Ovary (tissue), 7 donors: ENCODE measurements at regions not wholly inside any gene's neighbourhood (a gene's known extent, or its start where the extent isn't known, plus 50 kb on each side); places are given as distances from the start of the nearest gene placed in this dataset.

Source experiments
- DNase-seq, 5 donors: peaks; one replicate each; pipeline ENCODE4 v3.0.0-alpha.2; 2019 to 2020
- H3K27ac ChIP-seq, 2 donors: fragments of 200-600 bp; one replicate each; pipeline versions ENCODE4 v1.5.1 to v1.8.0; 2019 to 2022
- H3K27me3 ChIP-seq: fragments of 200-600 bp; one replicate; pipeline ENCODE4 v1.8.0; 2022
- H3K36me3 ChIP-seq: fragments of 200-600 bp; sonication (generic); one replicate; pipeline ENCODE4 v1.5.1; 2019
- H3K4me1 ChIP-seq: one replicate; pipeline ENCODE4 v1.8.1; 2013; ENCODE audit warnings: mild to moderate bottlenecking, moderate library complexity; ENCODE audit not compliant: insufficient read depth
- H3K4me3 ChIP-seq: fragments of 200-600 bp; sonication (generic); one replicate; pipeline ENCODE4 v1.5.1; 2017
- H3K9me3 ChIP-seq, 2 donors: fragments of 200-600 bp in 1 of 2; sonication (generic) in 1 of 2; one replicate each; pipeline versions ENCODE4 v1.5.1 to v1.8.1; 2013 to 2019; ENCODE audit warnings: mild to moderate bottlenecking in 1 of 2, moderate library complexity in 1 of 2
- CTCF ChIP-seq, 3 donors: fragments of 450-650 bp in 2 of 3; fragments of 200-600 bp in 1 of 3; IDR thresholded peaks; one replicate each; pipeline versions ENCODE4 v1.5.1 to v1.8.0; 2016 to 2022; ENCODE audit warnings: antibody characterized with exemption in 3 of 3, mild to moderate bottlenecking in 1 of 3
- EP300 ChIP-seq: sonication (generic); formaldehyde crosslinking; IDR thresholded peaks from one replicate; pipeline ENCODE4 v1.6.1; 2017; ENCODE audit warnings: antibody characterized with exemption
- POLR2A ChIP-seq: fragments of 450-650 bp; IDR thresholded peaks from one replicate; pipeline ENCODE4 v1.6.1; 2017; ENCODE audit warnings: antibody characterized with exemption, mild to moderate bottlenecking, moderate library complexity
- WGBS, 3 donors: extraction: QIAGEN DNeasy Blood & Tissue Kit in 1 of 3; methylation state at CpG; one replicate each; pipeline versions ENCODE4 v1.1.5 to v1.1.7; 2013 to 2017; 5-methylcytosine and 5-hydroxymethylcytosine counted together
- intact Hi-C, 4 donors: fragments of 100-400 bp; cut with DNase I; formaldehyde crosslinking; loops; one replicate each; pipeline versions ENCODE4 v1.11.0 to v1.15.1; 2022 to 2023
- donor health status: DM: no; HTN: no; CAD: no; lungs with moderate emphysema.
- donor health status: DM: no; HTN: no; CAD: no.
- donor health status: Bipolar disorder and iron deficiency.
- donor health status: DM: no; HTN: no; CAD: no.
- donor health status: DM: yes; HTN: yes; CAD: no.

- no peak for TF ChIP-seq POLR2A
- no peak for TF ChIP-seq EP300
- no peak for TF ChIP-seq CTCF (IDR thresholded peaks at IDR 0.05)
- Histone ChIP-seq H3K27me3 (no peaks in the 10 kb centered on the region), H3K4me3 (no peak overlapping the region), H3K27ac (no peak overlapping the region), H3K4me1 (no peaks in the 10 kb centered on the region), H3K9me3 (no peaks in the 10 kb centered on the region), H3K36me3 (no peaks in the 10 kb centered on the region)
- intact Hi-C loops, result no loop called here
- WGBS, 3 donors, result 87 to 92% (median 92%) methylated on average over 4 of the region's 4 CpGs
- peak in 1 of 5 donors; percentile 10 for DNase-seq
Observed at GRCh38 chr16:86033971-86034370, 135.0 kb downstream of the IRF8 start.

- DNase-seq, result peak in 1 of 5 donors; percentile 6
- Histone ChIP-seq H3K4me1 (no peaks in the 10 kb centered on the region), H3K4me3 (no peak overlapping the region), H3K27ac (no peak overlapping the region), H3K36me3 (no peaks in the 10 kb centered on the region), H3K27me3 (no peaks in the 10 kb centered on the region), H3K9me3 (no peaks in the 10 kb centered on the region)
- TF ChIP-seq POLR2A (no peak), CTCF (IDR thresholded peaks at IDR 0.05) (no peak), EP300 (no peak)
- intact Hi-C loops, result no loop called here
- WGBS, 3 donors, result 78 to 82% (median 78%) methylated on average over 12 of the region's 12 CpGs
Observed at GRCh38 chr16:86034421-86034919, 135.5 kb downstream of the IRF8 start.

GRCh38 chr16:86035906-86036305 lies 136.9 kb downstream of the IRF8 start:
- no peaks in the 10 kb centered on the region for H3K27me3 ChIP-seq
- H3K4me1 ChIP-seq, result no peaks in the 10 kb centered on the region
- TF ChIP-seq CTCF (IDR thresholded peaks at IDR 0.05) (no peak), EP300 (no peak), POLR2A (no peak)
- WGBS, 3 donors, result 91 to 95% (median 93%) methylated on average over 13 of the region's 13 CpGs
- DNase-seq, result no peak
- H3K9me3 ChIP-seq, result no peaks in the 10 kb centered on the region
- no peak overlapping the region for H3K27ac ChIP-seq
- intact Hi-C loops, result no loop called here
- H3K4me3 ChIP-seq, result no peak overlapping the region
- H3K36me3 ChIP-seq, result no peaks in the 10 kb centered on the region

GRCh38 chr16:86037999-86038925 lies 139.3 kb downstream of the IRF8 start:
- H3K4me1 ChIP-seq, result no peaks in the 10 kb centered on the region
- no peaks in the 10 kb centered on the region for H3K27me3 ChIP-seq
- H3K9me3 ChIP-seq, result no peaks in the 10 kb centered on the region
- 60 to 67% (median 61%) methylated on average over 23 of the region's 23 CpGs for whole genome bisulfite sequencing, 3 donors
- no peak overlapping the region for H3K4me3 ChIP-seq
- no peak for DNase-seq
- intact Hi-C loops, result no loop called here
- H3K27ac ChIP-seq, result no peak overlapping the region
- TF ChIP-seq CTCF (IDR thresholded peaks at IDR 0.05) (no peak), POLR2A (no peak), EP300 (no peak)
- H3K36me3 ChIP-seq, result no peaks in the 10 kb centered on the region
